Activated CD4-positive, alpha-beta T cell treated with anti-CD3 and anti-CD28 coated beads, Interleukin-2, amount 10 ng/mL, durations not matched to agents 24 days and 14 days (primary cell): ENCODE measurements at regions not wholly inside any gene's neighbourhood (a gene's known extent, or its start where the extent isn't known, plus 50 kb on each side); places are given as distances from the start of the nearest gene placed in this dataset.
"Not testable (repeated sequence)": the region's sequence is repeated elsewhere in the genome, so short reads cannot be mapped to it uniquely, and the experiment has no call there.

Source experiments
- DNase-seq: peaks from one replicate; pipeline ENCODE4 v3.0.0; 2022
- H3K27ac Mint-ChIP-seq: one replicate; pipeline ENCODE4 v1.8.0; 2022; ENCODE audit warnings: mild to moderate bottlenecking, mixed read lengths
- H3K27me3 Mint-ChIP-seq: one replicate; pipeline ENCODE4 v1.8.0; 2022; ENCODE audit warnings: mixed read lengths
- H3K36me3 Mint-ChIP-seq: one replicate; pipeline ENCODE4 v1.8.0; 2022; ENCODE audit warnings: low read depth, mild to moderate bottlenecking, mixed read lengths
- H3K4me1 Mint-ChIP-seq: one replicate; pipeline ENCODE4 v1.8.0; 2021; ENCODE audit warnings: mixed read lengths
- H3K4me3 Mint-ChIP-seq: one replicate; pipeline ENCODE4 v1.8.0; 2022; ENCODE audit warnings: mild to moderate bottlenecking, moderate library complexity, mixed read lengths
- H3K9me3 Mint-ChIP-seq: one replicate; pipeline ENCODE4 v1.8.0; 2021; ENCODE audit warnings: mixed read lengths
- intact Hi-C: fragments of 100-400 bp; cut with micrococcal nuclease; formaldehyde crosslinking; loops from one replicate; pipeline ENCODE4 v1.15.1; 2023

DNA sequence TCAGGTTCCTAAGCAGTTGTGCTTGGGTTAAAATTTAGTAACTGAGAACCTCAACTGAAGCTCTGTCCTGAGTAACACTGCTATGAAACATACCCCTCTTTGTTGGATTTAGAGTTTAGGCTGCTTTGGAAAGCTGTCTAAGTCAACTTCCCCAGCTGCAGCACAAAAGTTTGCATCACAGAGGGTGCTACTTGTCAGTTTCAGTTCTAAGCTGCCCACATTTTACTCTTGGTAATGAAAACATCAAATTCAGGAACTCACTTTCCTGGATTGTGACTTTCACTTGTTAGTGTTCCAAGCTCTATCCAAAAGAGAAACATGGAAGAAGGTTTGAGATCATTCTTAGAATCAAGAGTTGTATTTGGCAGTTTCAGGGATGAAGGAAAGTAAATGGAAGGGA lies 191.7 kb upstream of the NFIA start:
- no peak for DNase-seq
- Mint-ChIP-seq H3K4me1 (no peaks in the 10 kb centered on the region), H3K27ac (no peak overlapping the region), H3K36me3 (no peaks in the 10 kb centered on the region), H3K9me3 (no peaks in the 10 kb centered on the region), H3K4me3 (no peak overlapping the region), H3K27me3 (peaks cover 23% of the 10 kb centered on the region)
- intact Hi-C loops = no loop called here

DNA sequence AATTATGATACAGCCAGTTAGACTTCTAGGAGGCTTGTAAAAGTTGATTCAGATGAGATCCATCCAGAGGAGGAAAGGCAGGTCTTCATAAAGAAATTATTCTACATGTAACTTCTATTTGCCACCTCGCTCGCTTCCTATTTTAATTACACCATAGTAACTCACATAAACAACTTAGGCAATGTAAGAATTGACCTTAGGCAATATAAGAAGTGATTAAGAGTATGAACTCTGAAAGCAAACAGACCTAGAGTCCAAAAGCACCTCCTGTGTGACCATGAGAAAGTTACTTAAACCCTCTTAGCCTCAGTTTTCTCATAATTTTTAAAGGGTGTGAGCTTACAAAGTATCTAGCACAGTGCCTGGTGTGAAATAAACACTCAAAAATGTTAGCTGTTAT lies 192.7 kb upstream of the NFIA start:
- no peaks in the 10 kb centered on the region for H3K36me3 Mint-ChIP-seq
- peaks cover 32% of the 10 kb centered on the region for H3K27me3 Mint-ChIP-seq
- H3K27ac Mint-ChIP-seq = no peak overlapping the region
- no peak overlapping the region for H3K4me3 Mint-ChIP-seq
- H3K9me3 Mint-ChIP-seq = no peaks in the 10 kb centered on the region
- no peak for DNase-seq
- intact Hi-C loops = no loop called here
- no peaks in the 10 kb centered on the region for H3K4me1 Mint-ChIP-seq

DNA sequence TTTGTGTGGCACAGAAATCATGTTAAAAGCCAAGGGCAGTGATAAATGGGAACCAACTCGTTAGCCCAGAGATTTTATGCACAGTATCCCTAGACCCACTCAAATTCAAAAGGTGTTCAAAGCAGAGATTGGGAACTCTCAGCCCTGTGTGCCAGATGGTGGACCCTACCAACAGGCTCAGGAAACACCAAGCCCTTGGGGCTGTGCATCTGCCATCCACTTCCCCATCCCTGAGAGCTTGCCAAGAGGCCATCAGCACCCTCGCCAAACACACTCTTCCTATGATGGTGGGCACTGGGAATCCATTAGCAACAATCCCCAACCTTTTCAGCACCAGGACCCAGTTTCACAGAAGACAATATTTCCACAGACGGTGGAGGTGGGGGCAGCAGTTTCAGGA lies 194.2 kb upstream of the NFIA start:
- no peaks in the 10 kb centered on the region for H3K36me3 Mint-ChIP-seq
- intact Hi-C loops = no loop called here
- no peaks in the 10 kb centered on the region for H3K4me1 Mint-ChIP-seq
- no peak overlapping the region for H3K4me3 Mint-ChIP-seq
- DNase-seq = no peak
- H3K27me3 Mint-ChIP-seq = peaks cover 31% of the 10 kb centered on the region
- H3K9me3 Mint-ChIP-seq = no peaks in the 10 kb centered on the region
- no peak overlapping the region for H3K27ac Mint-ChIP-seq

DNA sequence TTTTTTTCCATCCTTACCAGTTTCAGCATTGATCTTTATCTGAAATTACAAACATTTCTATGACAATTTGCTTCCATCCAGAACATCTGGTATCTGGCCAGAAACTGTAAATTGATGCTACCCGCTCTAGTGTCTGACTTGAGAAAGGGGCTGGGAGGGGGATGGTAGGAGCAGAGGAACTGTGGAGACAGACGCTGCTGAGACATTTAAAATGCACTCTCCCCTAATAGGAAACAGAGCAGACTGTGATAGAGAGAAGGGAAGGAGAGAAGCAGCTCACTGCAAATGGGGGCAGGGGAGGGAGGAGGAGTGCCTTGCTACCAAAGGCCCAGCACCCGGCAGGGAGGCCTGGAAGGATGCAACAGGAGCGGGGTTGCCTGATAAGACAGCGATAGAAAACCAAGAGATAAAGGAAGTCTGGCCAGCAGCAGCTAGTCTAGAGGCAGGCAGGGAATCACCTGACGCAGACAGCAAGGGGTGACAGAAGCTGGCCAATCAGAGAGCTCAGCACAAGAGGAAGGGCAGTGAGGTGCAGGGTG lies 195.5 kb upstream of the NFIA start:
- no peaks in the 10 kb centered on the region for H3K9me3 Mint-ChIP-seq
- intact Hi-C loops = no loop called here
- no peak overlapping the region for H3K27ac Mint-ChIP-seq
- no peaks in the 10 kb centered on the region for H3K4me1 Mint-ChIP-seq
- H3K4me3 Mint-ChIP-seq = no peak overlapping the region
- peaks cover 32% of the 10 kb centered on the region for H3K27me3 Mint-ChIP-seq
- no peaks in the 10 kb centered on the region for H3K36me3 Mint-ChIP-seq
- no peak for DNase-seq

DNA sequence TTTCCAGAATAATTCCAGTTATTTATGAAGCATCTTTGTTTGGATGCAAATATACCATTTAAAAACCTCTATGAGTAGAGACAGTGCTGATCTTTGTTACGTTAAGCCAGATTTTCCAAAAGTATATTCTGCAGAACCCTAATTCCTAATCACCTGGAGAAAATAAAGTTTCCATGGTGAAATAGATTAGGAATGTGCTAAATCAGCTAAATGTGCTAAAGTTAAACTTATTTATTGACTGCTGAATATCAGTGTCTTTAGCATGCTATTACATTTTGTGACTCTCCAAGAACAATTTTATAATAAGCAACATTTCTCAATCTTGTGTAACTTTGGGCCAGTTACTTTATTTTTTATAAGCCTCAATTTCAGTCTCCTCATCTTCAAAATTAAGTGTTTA lies 196.3 kb upstream of the NFIA start:
- no peak for DNase-seq
- Mint-ChIP-seq H3K4me3 (no peak overlapping the region), H3K4me1 (no peaks in the 10 kb centered on the region), H3K36me3 (no peaks in the 10 kb centered on the region), H3K9me3 (no peaks in the 10 kb centered on the region), H3K27me3 (peaks cover 35% of the 10 kb centered on the region), H3K27ac (no peak overlapping the region)
- intact Hi-C loops = no loop called here

DNA sequence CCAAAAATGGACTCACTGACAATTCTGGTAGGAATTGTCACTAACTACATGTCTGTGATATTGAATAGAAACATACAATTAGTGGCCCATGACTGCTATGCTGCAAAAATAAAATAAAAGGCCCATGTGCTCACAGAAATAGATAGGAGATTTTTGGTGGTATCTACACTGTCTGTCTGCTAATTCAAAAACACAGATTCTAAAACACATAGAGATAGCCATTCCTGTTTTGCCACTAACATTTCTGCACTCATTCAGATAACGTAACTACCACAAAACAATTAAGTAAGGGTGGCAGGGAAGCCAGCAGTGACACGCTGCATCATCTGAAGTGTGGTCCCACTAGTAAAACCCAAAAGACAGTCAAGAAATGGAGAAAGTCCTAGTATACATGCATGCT lies 202.2 kb upstream of the NFIA start:
- Mint-ChIP-seq H3K9me3 (no peaks in the 10 kb centered on the region), H3K27ac (no peak overlapping the region), H3K36me3 (no peaks in the 10 kb centered on the region), H3K27me3 (peaks cover 13% of the 10 kb centered on the region), H3K4me3 (no peak overlapping the region), H3K4me1 (no peaks in the 10 kb centered on the region)
- no peak for DNase-seq
- intact Hi-C loops = no loop called here

DNA sequence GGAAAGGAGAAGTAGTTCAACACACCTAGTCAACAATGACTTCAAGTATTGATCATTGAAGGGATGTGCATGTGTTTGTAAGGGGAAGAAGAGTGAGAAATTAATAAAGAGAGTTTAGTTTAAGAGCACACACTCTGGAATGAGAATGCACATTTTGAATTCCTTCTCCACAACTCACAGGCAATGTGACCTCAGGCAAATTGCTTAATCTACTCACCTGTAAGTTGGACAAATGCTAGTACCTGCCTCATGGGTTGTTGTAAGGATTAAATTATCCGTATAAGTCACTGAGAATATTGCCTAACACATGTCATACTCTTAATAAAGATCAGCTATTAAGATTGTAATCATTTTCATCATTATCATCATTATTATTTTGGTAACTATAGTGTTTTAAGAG lies 204.0 kb upstream of the NFIA start:
- Mint-ChIP-seq H3K4me1 (no peaks in the 10 kb centered on the region), H3K4me3 (no peak overlapping the region), H3K27ac (no peak overlapping the region), H3K27me3 (peaks cover 6% of the 10 kb centered on the region), H3K9me3 (no peaks in the 10 kb centered on the region), H3K36me3 (no peaks in the 10 kb centered on the region)
- intact Hi-C loops = no loop called here
- DNase-seq = no peak

DNA sequence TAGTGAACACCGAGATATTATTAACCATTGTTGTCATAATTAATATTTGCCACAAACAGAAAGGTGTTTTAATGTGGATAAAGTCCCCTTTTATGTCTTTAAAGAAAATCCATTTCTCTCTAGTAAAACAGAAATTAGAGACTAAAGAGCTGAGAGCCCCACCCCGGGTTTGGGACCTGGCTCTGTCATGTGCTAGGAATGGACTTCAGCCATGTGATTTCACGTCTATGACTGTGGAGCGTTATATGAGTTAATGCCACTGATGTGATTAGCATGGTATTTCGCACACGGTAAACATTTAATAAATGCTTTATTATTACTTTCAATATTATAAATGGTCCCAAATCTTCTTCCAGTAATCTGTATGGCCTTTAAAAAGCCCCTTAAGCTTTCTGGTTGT lies 205.0 kb upstream of the NFIA start:
- no peak overlapping the region for H3K4me3 Mint-ChIP-seq
- H3K4me1 Mint-ChIP-seq = no peaks in the 10 kb centered on the region
- intact Hi-C loops = no loop called here
- no peaks in the 10 kb centered on the region for H3K9me3 Mint-ChIP-seq
- DNase-seq = no peak
- peaks cover 6% of the 10 kb centered on the region for H3K27me3 Mint-ChIP-seq
- H3K27ac Mint-ChIP-seq = no peak overlapping the region
- H3K36me3 Mint-ChIP-seq = no peaks in the 10 kb centered on the region

DNA sequence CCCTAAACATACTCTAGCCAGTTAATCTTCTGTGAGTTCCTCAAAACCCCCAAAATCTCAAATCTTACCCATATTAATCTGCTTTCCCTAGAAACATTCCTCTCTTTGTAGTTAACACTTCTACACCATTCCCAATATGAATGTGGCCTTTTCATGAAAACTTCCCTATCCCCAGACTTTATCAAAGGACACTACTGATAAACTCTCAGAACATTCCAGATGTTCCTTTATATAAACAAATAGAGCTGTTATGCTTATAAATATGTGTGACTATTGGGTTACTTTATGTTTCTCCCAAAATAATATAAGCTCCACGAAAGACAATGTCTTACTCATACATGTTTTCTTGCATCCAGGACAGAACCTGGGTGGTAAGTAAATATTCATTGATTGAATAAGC lies 205.4 kb upstream of the NFIA start:
- Mint-ChIP-seq H3K9me3 (no peaks in the 10 kb centered on the region), H3K4me3 (no peak overlapping the region)

DNA sequence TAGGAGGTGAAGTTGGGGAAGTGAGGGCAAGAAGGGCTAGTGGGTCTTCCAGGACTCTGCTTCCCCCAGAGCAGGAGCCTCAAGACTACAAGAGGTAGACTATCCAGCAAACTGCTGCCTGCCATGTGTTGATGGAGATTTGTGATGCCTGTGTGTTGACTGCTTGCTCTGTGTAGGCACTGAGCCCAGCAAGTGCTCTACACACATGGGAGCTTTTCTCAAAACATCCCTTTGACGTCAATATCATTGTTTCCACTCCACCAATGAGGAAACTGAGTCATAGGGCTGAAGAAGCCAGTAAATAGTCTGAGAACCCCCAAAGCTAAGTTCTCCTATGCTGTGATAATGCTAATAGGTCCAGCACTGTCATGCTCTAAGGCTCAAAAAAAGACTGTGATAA lies 207.2 kb upstream of the NFIA start:
- intact Hi-C loops = no loop called here
- Mint-ChIP-seq H3K4me3 (no peak overlapping the region), H3K9me3 (no peaks in the 10 kb centered on the region), H3K27me3 (no peaks in the 10 kb centered on the region), H3K27ac (no peak overlapping the region), H3K36me3 (no peaks in the 10 kb centered on the region), H3K4me1 (no peaks in the 10 kb centered on the region)
- no peak for DNase-seq

More for the DNA sequence above, 205.4 kb upstream of the NFIA start:
- H3K36me3 Mint-ChIP-seq = no peaks in the 10 kb centered on the region
- intact Hi-C loops = no loop called here
- H3K27me3 Mint-ChIP-seq = peaks cover 6% of the 10 kb centered on the region
- H3K27ac Mint-ChIP-seq = no peak overlapping the region
- DNase-seq = no peak
- H3K4me1 Mint-ChIP-seq = no peaks in the 10 kb centered on the region

DNA sequence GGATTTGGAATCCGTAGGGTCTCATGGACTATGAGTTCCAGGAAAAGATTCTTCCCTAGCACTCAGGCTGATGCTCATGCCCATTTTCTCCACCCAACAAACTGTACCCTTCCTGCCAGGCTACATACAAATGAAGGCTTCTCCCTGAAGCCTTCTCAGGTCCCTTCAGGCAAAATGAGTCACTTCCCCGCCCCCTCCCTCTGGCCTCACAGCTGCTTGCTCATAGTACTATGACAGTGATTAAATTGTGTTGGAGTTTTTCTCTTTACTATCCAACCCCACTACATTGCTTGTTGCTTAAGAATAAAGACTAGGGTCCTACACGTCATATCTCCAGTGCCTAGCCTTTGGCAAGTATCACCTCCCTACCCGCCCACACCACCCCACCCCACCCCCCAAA lies 207.6 kb upstream of the NFIA start:
- H3K4me3 Mint-ChIP-seq = no peak overlapping the region
- H3K27me3 Mint-ChIP-seq = no peaks in the 10 kb centered on the region
- no peak overlapping the region for H3K27ac Mint-ChIP-seq
- H3K9me3 Mint-ChIP-seq = no peaks in the 10 kb centered on the region
- H3K36me3 Mint-ChIP-seq = no peaks in the 10 kb centered on the region
- DNase-seq = no peak
- no peaks in the 10 kb centered on the region for H3K4me1 Mint-ChIP-seq
- intact Hi-C loops = no loop called here

DNA sequence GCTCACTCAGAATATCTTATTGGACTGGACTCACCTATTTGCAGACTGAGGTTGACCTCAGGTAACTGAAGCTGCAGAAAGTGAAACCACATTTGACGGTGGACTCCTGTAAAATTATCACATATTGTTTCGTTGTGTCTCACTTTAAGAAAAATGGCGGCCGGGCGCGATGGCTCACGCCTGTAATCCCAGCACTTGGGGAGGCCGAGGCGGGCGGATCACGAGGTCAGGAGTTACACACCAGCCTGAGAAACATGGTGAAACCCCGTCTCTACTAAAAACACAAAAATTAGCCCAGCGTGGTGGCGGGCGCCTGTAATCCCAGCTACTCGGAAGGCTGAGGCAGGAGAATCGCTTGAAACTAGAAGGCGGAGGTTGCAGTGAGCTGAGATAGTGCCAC lies 209.0 kb upstream of the NFIA start:
- H3K4me3 Mint-ChIP-seq, DNase-seq, H3K4me1 Mint-ChIP-seq, H3K27me3 Mint-ChIP-seq, H3K9me3 Mint-ChIP-seq, H3K27ac Mint-ChIP-seq, H3K36me3 Mint-ChIP-seq, intact Hi-C loops: not testable (repeated sequence)

DNA sequence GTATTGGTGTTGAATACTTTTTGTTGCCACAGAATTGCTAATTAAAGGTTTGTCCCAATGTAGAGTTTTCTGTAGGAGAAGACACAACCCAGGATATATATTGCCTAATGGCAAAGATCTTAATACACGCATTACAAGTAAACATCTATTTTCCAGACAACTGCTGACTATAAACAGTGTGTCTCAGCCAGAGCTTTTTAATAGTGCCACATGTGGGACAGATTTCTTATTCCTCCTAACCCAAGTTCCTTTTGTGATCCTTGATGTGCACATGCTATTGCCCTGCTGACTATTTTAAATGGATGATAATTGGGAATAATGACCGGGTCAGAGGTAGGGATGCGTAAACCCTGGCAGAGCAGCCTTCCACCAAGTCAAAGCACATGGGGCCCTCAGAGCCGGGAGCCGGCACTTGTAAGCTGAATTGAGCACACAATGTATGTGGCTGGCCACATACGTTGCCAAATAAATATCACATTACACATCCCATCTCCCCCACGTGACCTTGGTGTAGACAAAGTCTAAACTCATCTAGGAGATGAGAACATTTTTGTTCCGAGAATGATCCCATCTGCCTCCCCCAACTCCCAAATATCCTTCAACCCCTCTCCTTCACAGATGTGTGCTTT lies 209.8 kb upstream of the NFIA start:
- intact Hi-C loops = no loop called here
- no peaks in the 10 kb centered on the region for H3K4me1 Mint-ChIP-seq

DNA sequence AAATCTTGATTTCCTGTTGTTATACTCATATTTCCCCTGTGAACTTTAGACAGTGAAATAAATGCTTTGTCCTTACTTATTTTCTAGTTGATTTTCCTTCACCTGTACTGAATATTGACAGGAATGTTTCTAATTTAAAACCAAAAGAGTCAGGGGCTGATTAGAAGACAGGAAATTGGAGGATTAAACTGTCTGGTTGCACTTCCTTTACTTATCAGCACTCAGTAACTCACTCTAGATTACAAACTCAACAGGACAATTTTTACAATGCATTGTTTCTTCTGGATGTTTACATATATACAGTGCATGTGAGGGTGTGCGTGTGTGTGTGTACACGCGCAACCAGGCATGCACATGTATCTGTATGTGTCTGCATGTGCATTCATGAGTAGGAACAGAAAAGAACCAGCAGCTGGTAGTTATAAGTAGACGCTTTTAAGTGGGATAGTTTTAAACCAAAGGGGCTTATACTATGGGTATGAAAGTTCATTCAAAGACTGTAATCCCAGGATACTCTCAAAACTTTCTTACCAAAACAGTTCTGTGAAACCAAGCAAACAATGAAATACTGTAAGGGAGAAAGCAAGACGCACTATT lies 212.0 kb upstream of the NFIA start:
- no peak overlapping the region for H3K27ac Mint-ChIP-seq
- no peak for DNase-seq
- intact Hi-C loops = no loop called here

More for the DNA sequence above, 209.8 kb upstream of the NFIA start:
- Mint-ChIP-seq H3K4me3 (no peak overlapping the region), H3K27me3 (peaks cover 6% of the 10 kb centered on the region), H3K27ac (no peak overlapping the region), H3K9me3 (no peaks in the 10 kb centered on the region), H3K36me3 (no peaks in the 10 kb centered on the region)
- no peak for DNase-seq

More for the DNA sequence above, 212.0 kb upstream of the NFIA start:
- H3K9me3 Mint-ChIP-seq = no peaks in the 10 kb centered on the region
- H3K27me3 Mint-ChIP-seq = peaks cover 6% of the 10 kb centered on the region
- H3K36me3 Mint-ChIP-seq = no peaks in the 10 kb centered on the region
- H3K4me3 Mint-ChIP-seq = no peak overlapping the region
- H3K4me1 Mint-ChIP-seq = no peaks in the 10 kb centered on the region
